GM21423 (cell line): ENCODE measurements at regions not wholly inside any gene's neighbourhood (a gene's known extent, or its start where the extent isn't known, plus 50 kb on each side); places are given as distances from the start of the nearest gene placed in this dataset.

Source experiments
- ATAC-seq: cut with Tn5 transposase; IDR thresholded peaks from one replicate; pipeline ENCODE4 v1.9.1; 2021; ENCODE audit warnings: mild to moderate bottlenecking, moderate library complexity; ENCODE audit not compliant: unreplicated experiment

DNA sequence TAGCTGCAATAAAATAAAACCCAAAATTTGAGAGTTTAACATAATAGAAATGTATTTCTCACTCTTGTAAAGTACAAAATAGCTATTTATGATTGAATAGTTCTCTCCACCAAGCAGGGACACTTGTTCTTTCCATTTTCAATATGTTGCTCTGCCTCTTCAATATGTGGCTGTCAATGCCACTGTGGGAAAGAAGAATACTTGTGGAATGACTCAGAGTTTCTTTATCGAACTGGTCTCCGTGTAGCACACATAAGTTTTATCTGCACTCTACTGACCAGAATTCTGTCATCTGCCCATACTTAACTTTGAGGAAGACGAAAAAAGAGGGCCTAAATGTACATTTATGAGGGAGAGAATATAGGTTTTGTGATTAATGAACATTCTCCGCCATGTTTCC lies 256.9 kb downstream of the ATXN7L3B start:
- no peak for ATAC-seq

GRCh38 chr12:74801625-74802024 lies 264.0 kb downstream of the ATXN7L3B start:
- ATAC-seq, result no peak

DNA sequence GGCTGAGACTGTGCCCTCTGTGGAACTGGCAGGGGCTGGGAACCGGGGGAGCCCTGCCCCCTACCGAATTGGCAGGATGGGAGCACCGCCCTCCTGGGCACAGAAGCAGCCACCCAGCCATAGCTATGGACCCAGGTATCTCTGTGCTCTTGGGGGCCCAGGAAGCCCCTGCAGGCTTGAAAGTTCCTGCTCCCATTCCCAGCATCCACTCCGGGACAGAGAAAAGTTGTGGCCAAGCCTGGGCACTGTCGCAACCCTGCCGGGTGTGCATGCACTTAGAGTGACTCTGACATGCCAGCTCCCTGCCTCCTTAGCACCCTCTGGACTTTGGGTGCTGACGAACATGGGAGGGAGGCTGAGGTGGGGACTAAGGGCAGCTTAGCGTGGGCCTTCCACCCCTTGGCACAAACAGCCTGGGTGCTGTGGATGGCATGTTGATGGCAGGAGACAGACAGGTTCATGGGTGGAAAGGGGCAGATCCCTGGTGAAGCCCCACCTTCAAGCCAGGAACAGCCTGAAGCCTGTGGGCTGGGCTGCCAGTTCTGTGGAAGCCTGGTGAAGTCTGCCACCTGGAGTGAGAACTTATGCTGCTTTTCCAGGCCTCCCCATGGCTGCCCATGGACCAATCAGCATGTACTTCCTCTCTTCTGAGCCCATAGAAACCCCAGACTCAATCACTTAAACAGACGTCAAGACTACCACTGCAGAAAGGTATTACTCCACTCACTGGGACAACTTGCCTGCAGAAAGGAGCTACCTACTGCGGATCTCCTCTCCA lies 279.0 kb downstream of the ATXN7L3B start:
- no peak for ATAC-seq

- no peak for ATAC-seq
These were observed 279.9 kb downstream of the ATXN7L3B start for GRCh38 chr12:74817499-74817898.

- no peak for ATAC-seq
These were observed 280.8 kb downstream of the ATXN7L3B start for GRCh38 chr12:74818412-74818811.

GRCh38 chr12:74820324-74820723 lies 282.7 kb downstream of the ATXN7L3B start:
- no peak for ATAC-seq

DNA sequence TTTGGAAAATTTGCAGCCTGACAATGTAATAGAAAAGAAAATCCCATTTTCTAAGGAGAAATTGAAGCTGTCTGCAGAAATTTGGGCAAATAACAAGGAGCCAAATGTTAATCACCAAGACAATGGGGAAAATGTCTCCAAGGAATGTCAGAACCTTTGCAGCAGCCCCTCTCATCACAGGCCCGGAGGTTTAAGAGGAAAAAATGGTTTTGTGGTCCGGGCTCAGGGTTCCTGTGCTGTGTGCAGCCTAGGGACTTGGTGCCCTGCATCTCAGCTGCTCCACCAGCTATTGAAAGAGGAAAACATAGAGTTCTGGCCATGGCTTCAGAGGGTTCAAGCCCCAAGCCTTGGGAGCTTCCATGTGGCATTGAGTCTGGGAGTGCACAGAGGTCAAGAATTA lies 298.9 kb downstream of the ATXN7L3B start:
- no peak for ATAC-seq

- ATAC-seq, result no peak
These were observed 308.5 kb downstream of the ATXN7L3B start for GRCh38 chr12:74846116-74846515.

- no peak for ATAC-seq
These were observed 309.5 kb downstream of the ATXN7L3B start for GRCh38 chr12:74847169-74847568.

DNA sequence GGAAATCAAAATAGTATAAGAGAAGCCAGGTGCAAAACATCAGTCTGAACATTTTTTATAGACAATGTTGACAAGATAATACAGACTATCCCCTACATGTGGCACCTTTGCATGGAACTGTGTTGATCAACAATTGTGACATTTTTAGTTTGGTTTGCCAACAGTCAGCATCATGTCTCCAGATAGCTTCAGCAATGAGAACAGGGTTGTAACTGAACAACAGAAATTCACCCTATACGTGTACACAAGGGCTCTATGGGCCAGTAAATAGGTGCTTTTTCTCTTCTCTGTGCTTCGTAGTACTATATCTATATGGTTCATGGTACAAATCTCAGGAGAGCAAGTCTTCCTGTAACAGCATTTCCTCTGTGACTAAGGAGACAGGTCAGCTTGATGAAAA lies 310.4 kb downstream of the ATXN7L3B start:
- no peak for ATAC-seq

DNA sequence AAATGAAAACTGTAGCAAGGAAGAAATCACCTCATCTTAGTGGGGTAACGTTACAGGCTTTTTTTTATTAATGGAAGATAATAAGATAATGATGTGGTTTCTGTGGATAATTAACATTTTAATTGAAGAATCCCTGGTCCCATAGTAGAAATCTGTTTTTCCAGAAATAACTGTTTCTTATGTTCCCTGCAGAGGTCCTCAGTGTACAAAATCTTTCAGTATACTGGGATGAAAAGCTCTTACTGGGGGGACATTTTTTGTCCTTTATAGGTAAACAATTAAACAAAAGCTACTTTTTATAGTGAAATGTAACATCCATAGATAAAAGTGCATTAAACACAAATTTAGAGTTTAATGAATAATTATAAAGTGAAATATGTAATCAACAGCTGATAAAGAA lies 312.2 kb downstream of the ATXN7L3B start:
- no peak for ATAC-seq

GRCh38 chr12:74871817-74872216 lies 334.2 kb downstream of the ATXN7L3B start:
- no peak for ATAC-seq

DNA sequence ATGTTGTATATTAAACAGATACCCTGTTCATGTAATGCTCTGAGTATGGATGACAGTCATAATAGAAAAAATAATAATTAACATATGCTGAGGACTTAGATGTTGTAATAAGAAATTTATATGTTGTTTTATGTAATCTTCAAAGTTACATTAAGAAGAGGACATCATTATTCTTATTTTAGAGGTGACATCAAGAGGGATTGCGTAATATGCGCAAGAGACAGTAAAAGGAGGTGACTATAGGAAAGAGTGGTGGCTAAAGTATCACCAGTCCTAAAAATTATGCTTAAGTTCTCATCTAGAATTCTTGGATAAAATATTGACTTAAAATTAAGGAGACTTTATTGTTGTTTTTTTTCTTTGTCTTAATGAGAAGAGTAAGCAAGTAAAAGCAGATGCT lies 323.9 kb downstream of the KCNC2 start:
- ATAC-seq, result no peak

DNA sequence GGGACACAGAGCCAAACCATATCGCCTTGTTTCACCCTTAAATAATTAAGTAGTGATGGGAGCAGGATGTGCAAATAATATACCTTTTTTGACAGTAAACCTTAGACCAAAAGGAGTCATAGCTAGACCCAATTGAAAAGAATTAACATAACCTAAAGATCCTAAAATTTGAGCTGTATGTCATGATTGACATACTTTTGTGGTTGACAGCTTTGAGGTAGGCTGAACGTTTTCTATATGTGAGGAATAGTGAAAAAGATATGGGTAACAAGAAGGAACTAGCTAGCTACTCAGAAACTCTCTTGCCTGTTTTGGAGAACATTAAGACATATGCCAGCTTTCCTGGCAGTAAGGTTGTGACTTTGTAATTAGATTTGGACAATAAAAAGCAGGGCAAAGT lies 320.6 kb downstream of the KCNC2 start:
- no peak for ATAC-seq

DNA sequence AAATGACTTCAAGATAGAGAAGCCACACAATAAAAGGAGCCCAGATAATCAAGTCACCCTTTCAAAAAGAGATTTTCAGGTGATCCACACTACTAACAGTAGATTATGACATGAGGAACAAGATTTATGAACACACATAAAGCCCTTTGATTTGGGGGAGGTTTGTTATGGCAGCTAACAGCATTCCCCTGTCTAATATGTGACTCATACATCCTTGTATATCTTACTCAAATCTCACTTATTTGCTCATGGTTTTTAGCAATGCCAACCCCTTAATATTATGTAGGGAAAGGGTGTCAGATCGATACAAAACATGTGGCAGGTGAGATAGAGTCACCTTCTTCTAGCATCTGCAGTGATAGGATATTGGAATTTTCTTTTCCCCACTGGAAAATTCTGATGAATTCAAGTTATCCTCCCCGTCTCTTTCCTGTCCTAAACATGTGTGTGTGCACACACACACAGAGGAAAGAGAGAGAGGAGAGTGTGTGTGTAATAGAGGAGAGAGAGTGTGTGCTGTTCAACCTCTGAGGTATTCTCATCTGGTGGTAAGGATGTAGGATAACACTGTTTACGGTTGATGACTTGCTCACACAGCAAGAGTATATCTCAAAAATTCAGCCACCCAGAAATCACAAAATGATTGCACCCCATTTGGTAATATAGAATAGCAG lies 319.9 kb downstream of the KCNC2 start:
- ATAC-seq, result peak; percentile 55

- ATAC-seq, result peak; percentile 76
These were observed 319.4 kb downstream of the KCNC2 start for GRCh38 chr12:74890237-74890599.

- no peak for ATAC-seq
These were observed 318.5 kb downstream of the KCNC2 start for GRCh38 chr12:74891083-74891668.

- no peak for ATAC-seq
These were observed 317.5 kb downstream of the KCNC2 start for GRCh38 chr12:74892057-74892633.

DNA sequence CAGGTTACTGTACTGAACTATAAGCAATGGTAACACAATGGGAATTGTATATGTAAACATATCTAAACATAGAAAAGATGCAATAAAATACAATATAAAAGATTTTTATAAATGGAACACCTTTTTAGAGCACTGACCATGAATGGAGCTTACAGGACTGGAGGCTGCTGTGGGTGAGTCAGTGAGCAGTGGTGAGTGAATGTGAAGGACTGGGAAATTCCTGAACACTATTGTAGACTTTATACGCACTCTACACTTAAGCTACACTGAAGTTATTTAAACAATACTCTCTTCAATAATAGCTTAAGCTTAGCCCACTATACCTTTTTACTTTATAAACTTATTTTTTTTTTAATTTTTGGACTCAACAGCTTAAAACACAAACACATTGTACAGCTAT lies 313.5 kb downstream of the KCNC2 start:
- no peak for ATAC-seq

GRCh38 chr12:74897425-74898211 lies 312.0 kb downstream of the KCNC2 start:
- no peak for ATAC-seq
